SK-N-SH (cell line): ENCODE measurements at regions not wholly inside any gene's neighbourhood (a gene's known extent, or its start where the extent isn't known, plus 50 kb on each side); places are given as distances from the start of the nearest gene placed in this dataset.

ENCODE experiments used
- CTCF ChIA-PET: fragments of 300-600, 350-600 bp; formaldehyde crosslinking; extraction: SDS; loops from one replicate; lab custom pipeline; 2021; lab: Yijun Ruan, JAX
- POLR2A ChIA-PET: fragments of 350-600 bp; sonication (Branson Sonifier 250); formaldehyde crosslinking; extraction: SDS; loops from one replicate; lab custom pipeline; 2020; ENCODE audit warnings: antibody characterized with exemption, inconsistent platforms; lab: Yijun Ruan, JAX
- DNase-seq: peaks from one replicate; pipeline ENCODE4 v3.0.0; 2012
- H2AFZ ChIP-seq: fragments of 200-600 bp; sonication (generic); 2 replicates; pipeline ENCODE4 v1.8.1; 2016; ENCODE audit warnings: antibody characterized with exemption, mild to moderate bottlenecking, low read depth
- H3F3A ChIP-seq: fragments of 200-600 bp; sonication (generic); replicated peaks from 2 replicates; pipeline ENCODE3; 2016; ENCODE audit warnings: antibody characterized with exemption, mild to moderate bottlenecking; ENCODE audit not compliant: insufficient read depth
- H3K27ac ChIP-seq, 2 experiments: fragments of 200-500 bp in 1 of 2; fragments of 200-600 bp in 1 of 2; sonication (Bioruptor generic) in 1 of 2; sonication (generic), shearing (Covaris generic) in 1 of 2; 2 replicates each; pipeline versions ENCODE4 v1.5.1 to v1.6.1; 2014 to 2016; ENCODE audit warnings: low read depth in 2 of 2, inconsistent platforms in 1 of 2, low read length in 1 of 2, mild to moderate bottlenecking in 1 of 2, mixed read lengths in 1 of 2
- H3K27me3 ChIP-seq: fragments of 200-600 bp; sonication (generic), shearing (Covaris generic); 2 replicates; pipeline ENCODE4 v1.6.1; 2016; ENCODE audit warnings: mixed run types; ENCODE audit not compliant: insufficient read depth
- H3K36me3 ChIP-seq, 2 experiments: fragments of 200-500 bp in 1 of 2; fragments of 200-600 bp in 1 of 2; sonication (Bioruptor generic) in 1 of 2; sonication (generic) in 1 of 2; replicated peaks in 1 of 2; 2 replicates each; pipeline versions ENCODE3 to v1.5.1; 2014 to 2016; ENCODE audit warnings: low read length in 1 of 2, mild to moderate bottlenecking in 1 of 2; ENCODE audit not compliant: insufficient read depth in 2 of 2, control insufficient read depth in 1 of 2
- H3K4me1 ChIP-seq, 2 experiments: fragments of 200-500 bp in 1 of 2; fragments of 200-600 bp in 1 of 2; sonication (Bioruptor generic) in 1 of 2; sonication (generic), shearing (Covaris generic) in 1 of 2; 2 replicates each; pipeline versions ENCODE4 v1.5.1 to v1.6.1; 2014 to 2016; ENCODE audit warnings: low read depth in 1 of 2, low read length in 1 of 2, mixed run types in 1 of 2; ENCODE audit not compliant: insufficient read depth in 2 of 2, control insufficient read depth in 1 of 2
- H3K4me2 ChIP-seq: fragments of 200-600 bp; sonication (generic), shearing (Covaris generic); 2 replicates; pipeline ENCODE4 v1.6.1; 2017; ENCODE audit warnings: mixed run types
- H3K4me3 ChIP-seq, 2 experiments: fragments of 200-500 bp in 1 of 2; fragments of 200-600 bp in 1 of 2; sonication (Bioruptor generic) in 1 of 2; sonication (generic), shearing (Covaris generic) in 1 of 2; 2 replicates each; pipeline versions ENCODE4 v1.5.1 to v1.8.1; 2014 to 2016; ENCODE audit warnings: low read depth in 2 of 2, inconsistent platforms in 1 of 2, low read length in 1 of 2, mild to moderate bottlenecking in 1 of 2, mixed read lengths in 1 of 2, moderate library complexity in 1 of 2
- H3K79me2 ChIP-seq: fragments of 200-600 bp; sonication (generic); 2 replicates; pipeline ENCODE4 v1.8.1; 2017; ENCODE audit warnings: mild to moderate bottlenecking; ENCODE audit not compliant: insufficient read depth
- H3K9ac ChIP-seq: fragments of 200-600 bp; sonication (generic); 2 replicates; pipeline ENCODE4 v1.6.1; 2017; ENCODE audit warnings: mixed run types
- H3K9me2 ChIP-seq: fragments of 200-600 bp; sonication (generic); 2 replicates; pipeline ENCODE4 v1.6.1; 2017; ENCODE audit warnings: mixed run types
- H3K9me3 ChIP-seq: fragments of 200-600 bp; sonication (generic); 2 replicates; pipeline ENCODE4 v1.6.1; 2017; ENCODE audit warnings: mixed run types, mild to moderate bottlenecking, moderate library complexity
- H4K20me1 ChIP-seq: fragments of 200-600 bp; sonication (generic); 2 replicates; pipeline ENCODE4 v1.6.1; 2017; ENCODE audit warnings: mild to moderate bottlenecking, mixed run types; ENCODE audit not compliant: insufficient read depth
- CHD2 ChIP-seq: fragments of 150-350 bp; IDR thresholded peaks from 2 replicates; pipeline ENCODE4 v1.6.1; 2018; ENCODE audit warnings: low read length; ENCODE audit not compliant: partially characterized antibody
- EZH2phosphoT487 ChIP-seq: fragments of 200-600 bp; sonication (generic); IDR thresholded peaks from 2 replicates; pipeline ENCODE4 v1.6.1; 2017; ENCODE audit warnings: low read depth, mixed run types, mild to moderate bottlenecking, antibody characterized with exemption, moderate library complexity, borderline replicate concordance
- FOSL2 ChIP-seq: IDR thresholded peaks from 2 replicates; pipeline ENCODE4 v1.4.0; 2012; ENCODE audit warnings: low read depth, mild to moderate bottlenecking, moderate library complexity, borderline replicate concordance
- GABPA ChIP-seq: IDR thresholded peaks from 2 replicates; pipeline ENCODE4 v1.4.0; 2012; ENCODE audit warnings: low read depth, mild to moderate bottlenecking
- JUND ChIP-seq: IDR thresholded peaks from 2 replicates; pipeline ENCODE4 v1.4.0; 2012
- MXI1 ChIP-seq: IDR thresholded peaks from 2 replicates; pipeline ENCODE4 v1.6.1; 2012; ENCODE audit warnings: mild to moderate bottlenecking, low read depth, low read length, improper control_type of control experiment
- NFIC ChIP-seq: IDR thresholded peaks from 2 replicates; pipeline ENCODE4 v1.4.0; 2012; ENCODE audit warnings: borderline replicate concordance
- NRF1 ChIP-seq: IDR thresholded peaks from 2 replicates; pipeline ENCODE4 v1.6.1; 2012; ENCODE audit warnings: low read depth, mild to moderate bottlenecking, low read length
- PBX3 ChIP-seq: IDR thresholded peaks from 2 replicates; pipeline ENCODE4; 2012
- POLR2AphosphoS5 ChIP-seq: IDR thresholded peaks from 2 replicates; pipeline ENCODE4 v1.6.1; 2012; ENCODE audit warnings: low read depth, low read length
- RAD21 ChIP-seq: IDR thresholded peaks from 2 replicates; pipeline ENCODE4 v1.6.1; 2012; ENCODE audit warnings: mild to moderate bottlenecking, low read length
- RCOR1 ChIP-seq: fragments of 150-350 bp; IDR thresholded peaks from 2 replicates; pipeline ENCODE4 v1.6.1; 2017; ENCODE audit warnings: antibody characterized with exemption, low read length
- SIN3A ChIP-seq: IDR thresholded peaks from 2 replicates; pipeline ENCODE4 v1.6.1; 2012; ENCODE audit warnings: low read depth, mild to moderate bottlenecking, low read length, moderate library complexity, borderline replicate concordance
- TAF1 ChIP-seq: IDR thresholded peaks from 2 replicates; pipeline ENCODE4 v1.6.1; 2012; ENCODE audit warnings: low read depth, mild to moderate bottlenecking, low read length, moderate library complexity, borderline replicate concordance
- TCF12 ChIP-seq: IDR thresholded peaks from 2 replicates; pipeline ENCODE4 v1.4.0; 2012
- TEAD4 ChIP-seq: IDR thresholded peaks from 2 replicates; pipeline ENCODE4 v1.4.0; 2012; ENCODE audit warnings: mild to moderate bottlenecking, borderline replicate concordance; ENCODE audit not compliant: insufficient read depth
- YY1 ChIP-seq: IDR thresholded peaks from 2 replicates; pipeline ENCODE4 v1.4.0; 2012; ENCODE audit warnings: low read depth, mild to moderate bottlenecking
- WGBS: methylation state at CpG from one replicate; pipeline ENCODE4 v1.1.6; 2017; ENCODE audit warnings: low lambda C conversion rate; 5-methylcytosine and 5-hydroxymethylcytosine counted together
- TF ChIP-seq, protein P1 (sequence below): fragments of 150-350 bp; IDR thresholded peaks from 2 replicates; pipeline ENCODE4 v1.6.1; 2017; ENCODE audit warnings: antibody characterized with exemption, low read length, low read depth, borderline replicate concordance
- TF ChIP-seq, protein P2 (sequence below): fragments of 150-350 bp; IDR thresholded peaks from 2 replicates; pipeline ENCODE4 v1.6.1; 2016; ENCODE audit warnings: mild to moderate bottlenecking, low read depth, low read length
- TF ChIP-seq, protein P3 (sequence below): IDR thresholded peaks from 2 replicates; pipeline ENCODE4 v1.4.0; 2012; ENCODE audit warnings: low read depth

DNA sequence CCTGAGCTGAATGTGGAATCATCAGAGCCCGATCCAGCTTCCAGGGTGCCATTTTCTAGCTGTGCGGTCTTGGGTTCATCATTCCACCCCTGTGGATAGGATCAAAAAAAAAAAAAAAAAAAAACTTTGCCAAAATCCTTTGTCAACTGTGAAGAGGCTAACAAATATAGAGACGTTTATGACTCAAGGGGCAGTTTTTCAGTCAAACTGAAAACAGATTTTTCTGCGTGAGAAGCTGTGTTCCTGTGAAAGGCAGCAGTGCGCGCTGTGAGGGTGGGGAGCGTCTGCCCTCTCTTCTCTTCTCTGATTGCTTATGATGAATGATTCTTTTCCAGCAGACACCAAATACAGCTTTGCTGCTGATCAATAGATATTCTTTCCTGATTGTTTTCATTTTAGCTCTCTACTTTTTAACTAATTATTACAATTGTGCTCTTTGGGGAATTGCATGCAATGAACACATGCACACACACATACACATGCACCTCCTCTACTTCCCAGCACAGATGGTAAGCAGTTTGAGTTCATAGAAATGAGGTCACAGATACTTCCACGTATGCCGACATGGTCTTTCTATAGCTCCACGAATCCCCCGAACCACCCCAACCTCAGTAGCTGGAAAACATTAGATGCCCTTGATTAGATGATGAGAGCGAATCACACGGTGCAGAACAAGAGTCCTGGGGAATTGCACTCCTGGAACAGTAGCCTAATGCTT is 175.4 kb downstream of the NRP2 start:
- Histone ChIP-seq H3K4me3 (no peak overlapping the region), H3K9me3 (no peaks in the 10 kb centered on the region), H3K27me3 (no peaks in the 10 kb centered on the region; the same call in 1 of the 2 replicates), H3K4me2 (no peak overlapping the region), H3K36me3 (no peaks in the 10 kb centered on the region), H3K27ac (no peak overlapping the region), H4K20me1 (no peaks in the 10 kb centered on the region), H3K9ac (no peak overlapping the region), H3K4me1 (no peaks in the 10 kb centered on the region), H3K9me2 (no peaks in the 10 kb centered on the region), H2AFZ (no peak overlapping the region), H3F3A (no peaks in the 10 kb centered on the region), H3K79me2 (no peaks in the 10 kb centered on the region)
- TF ChIP-seq POLR2AphosphoS5: no peak
- TF ChIP-seq MXI1: no peak
- no peak for TF ChIP-seq JUND
- TF ChIP-seq PBX3: no peak
- no peak for TF ChIP-seq NRF1
- no peak for TF ChIP-seq TAF1
- no peak for TF ChIP-seq CHD2
- TF ChIP-seq, protein P1, sequence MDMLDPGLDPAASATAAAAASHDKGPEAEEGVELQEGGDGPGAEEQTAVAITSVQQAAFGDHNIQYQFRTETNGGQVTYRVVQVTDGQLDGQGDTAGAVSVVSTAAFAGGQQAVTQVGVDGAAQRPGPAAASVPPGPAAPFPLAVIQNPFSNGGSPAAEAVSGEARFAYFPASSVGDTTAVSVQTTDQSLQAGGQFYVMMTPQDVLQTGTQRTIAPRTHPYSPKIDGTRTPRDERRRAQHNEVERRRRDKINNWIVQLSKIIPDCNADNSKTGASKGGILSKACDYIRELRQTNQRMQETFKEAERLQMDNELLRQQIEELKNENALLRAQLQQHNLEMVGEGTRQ: no peak
- TF ChIP-seq RAD21: no peak
- TF ChIP-seq RCOR1: no peak
- TF ChIP-seq, protein P2, sequence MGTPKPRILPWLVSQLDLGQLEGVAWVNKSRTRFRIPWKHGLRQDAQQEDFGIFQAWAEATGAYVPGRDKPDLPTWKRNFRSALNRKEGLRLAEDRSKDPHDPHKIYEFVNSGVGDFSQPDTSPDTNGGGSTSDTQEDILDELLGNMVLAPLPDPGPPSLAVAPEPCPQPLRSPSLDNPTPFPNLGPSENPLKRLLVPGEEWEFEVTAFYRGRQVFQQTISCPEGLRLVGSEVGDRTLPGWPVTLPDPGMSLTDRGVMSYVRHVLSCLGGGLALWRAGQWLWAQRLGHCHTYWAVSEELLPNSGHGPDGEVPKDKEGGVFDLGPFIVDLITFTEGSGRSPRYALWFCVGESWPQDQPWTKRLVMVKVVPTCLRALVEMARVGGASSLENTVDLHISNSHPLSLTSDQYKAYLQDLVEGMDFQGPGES: no peak
- no peak for TF ChIP-seq YY1
- TF ChIP-seq GABPA: no peak
- no peak for TF ChIP-seq TEAD4
- no peak for TF ChIP-seq SIN3A
- TF ChIP-seq TCF12: no peak
- TF ChIP-seq EZH2phosphoT487: no peak
- TF ChIP-seq, protein P3, sequence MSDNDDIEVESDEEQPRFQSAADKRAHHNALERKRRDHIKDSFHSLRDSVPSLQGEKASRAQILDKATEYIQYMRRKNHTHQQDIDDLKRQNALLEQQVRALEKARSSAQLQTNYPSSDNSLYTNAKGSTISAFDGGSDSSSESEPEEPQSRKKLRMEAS: no peak
- TF ChIP-seq FOSL2: no peak
- no peak for TF ChIP-seq NFIC
- ChIA-PET CTCF (interaction anchor here (1.0 kb wide), 1 partner anchor 12 kb away, joined by 3 read pairs; no protein-coding TSS in a partner anchor), POLR2A (no interaction called here)
- WGBS: 78% methylated on average over 13 of the region's 13 CpGs
- no peak for DNase-seq
